B cell (primary cell): ENCODE measurements at regions not wholly inside any gene's neighbourhood (a gene's known extent, or its start where the extent isn't known, plus 50 kb on each side); places are given as distances from the start of the nearest gene placed in this dataset.

Experiments used
- ATAC-seq: fragments of 200-7000 bp; cut with Tn5 transposase; one replicate; pipeline ENCODE4 v1.10.0; 2021; ENCODE audit warnings: low read depth, mild to moderate bottlenecking, moderate number of reproducible peaks, moderate library complexity
- CTCF ChIA-PET: fragments of 350-600 bp; sonication (Branson Sonifier 250); formaldehyde crosslinking; loops from one replicate; lab custom pipeline; 2021; ENCODE audit warnings: antibody characterized with exemption, inconsistent platforms; lab: Charles Lee
- POLR2A ChIA-PET: fragments of 350-600 bp; sonication (Branson Sonifier 250); formaldehyde crosslinking; loops from one replicate; lab custom pipeline; 2021; ENCODE audit warnings: antibody characterized with exemption; lab: Charles Lee
- DNase-seq: peaks from one replicate; pipeline ENCODE4 v3.0.0; 2013
- H2AFZ ChIP-seq: 2 replicates; pipeline ENCODE4 v1.6.1; 2012; ENCODE audit warnings: mild to moderate bottlenecking, low read depth, low read length; ENCODE audit not compliant: insufficient read depth, poor library complexity, severe bottlenecking
- H3K27ac ChIP-seq, 2 donors: 1 replicate in 1 of 2; 2 replicates in 1 of 2; pipeline ENCODE4 v1.5.1; 2012 to 2013; ENCODE audit warnings: low read length in 2 of 2, mild to moderate bottlenecking in 2 of 2, moderate library complexity in 1 of 2
- H3K27me3 ChIP-seq, 4 experiments: fragments of 200-600 bp in 1 of 4; sonication (generic) in 1 of 4; replicated peaks in 1 of 4; 1 replicate in 2 of 4; 2 replicates in 2 of 4; pipeline versions ENCODE4 v1.6.1 to v1.7.0; 2013 to 2016; ENCODE audit warnings: low read length in 3 of 4, mild to moderate bottlenecking in 2 of 4, mixed read lengths in 1 of 4, moderate library complexity in 1 of 4; ENCODE audit not compliant: insufficient read depth in 4 of 4, control insufficient read depth in 3 of 4; ENCODE audit errors: control extremely low read depth in 1 of 4
- H3K36me3 ChIP-seq, 2 experiments: replicated peaks in 1 of 2; 1 replicate in 1 of 2; 2 replicates in 1 of 2; pipeline versions ENCODE4 v1.6.1 to v1.7.1; 2013; ENCODE audit warnings: low read length in 1 of 2; ENCODE audit not compliant: insufficient read depth in 2 of 2, control insufficient read depth in 1 of 2; ENCODE audit errors: control extremely low read depth in 1 of 2, extremely low read depth in 1 of 2
- H3K4me1 ChIP-seq, 2 donors: fragments of 200-600 bp in 1 of 2; sonication (generic) in 1 of 2; 1 replicate in 1 of 2; 2 replicates in 1 of 2; pipeline versions ENCODE4 v1.5.1 to v1.6.1; 2013 to 2017; ENCODE audit warnings: low read length in 2 of 2; ENCODE audit not compliant: control insufficient read depth in 2 of 2, insufficient read depth in 2 of 2
- H3K4me2 ChIP-seq: replicated peaks from 2 replicates; pipeline ENCODE3; 2012; ENCODE audit warnings: mild to moderate bottlenecking, low read depth, low read length; ENCODE audit not compliant: poor library complexity, severe bottlenecking
- H3K4me3 ChIP-seq, 5 experiments: fragments of 200-600 bp in 1 of 5; sonication (generic) in 1 of 5; 1 replicate in 3 of 5; 2 replicates in 2 of 5; pipeline versions ENCODE4 v1.5.1 to v1.7.0; 2011 to 2016; ENCODE audit warnings: low read length in 4 of 5, mild to moderate bottlenecking in 4 of 5, low read depth in 2 of 5, control low read depth in 1 of 5, moderate library complexity in 1 of 5; ENCODE audit not compliant: insufficient read depth in 1 of 5; ENCODE audit errors: control extremely low read depth in 1 of 5, extremely low read depth in 1 of 5
- H3K79me2 ChIP-seq: fragments of 200-600 bp; sonication (generic); one replicate; pipeline ENCODE4 v1.6.0; 2016; ENCODE audit warnings: low read length; ENCODE audit not compliant: control insufficient read depth, insufficient read depth
- H3K9ac ChIP-seq: fragments of 200-600 bp; sonication (generic); 2 replicates; pipeline ENCODE4 v1.6.1; 2017; ENCODE audit warnings: mild to moderate bottlenecking, low read length, moderate library complexity
- H3K9me3 ChIP-seq, 3 donors: one replicate each; pipeline versions ENCODE4 v1.6.1 to v1.7.1; 2013; ENCODE audit warnings: low read length in 2 of 3; ENCODE audit not compliant: control insufficient read depth in 2 of 3, insufficient read depth in 1 of 3; ENCODE audit errors: control extremely low read depth in 1 of 3
- H4K20me1 ChIP-seq: 2 replicates; pipeline ENCODE4 v1.6.0; 2012; ENCODE audit warnings: mild to moderate bottlenecking, low read length; ENCODE audit not compliant: insufficient read depth, control insufficient read depth, poor library complexity, severe bottlenecking
- H3K27ac Mint-ChIP-seq: one replicate; pipeline ENCODE4 v1.8.0; 2021; ENCODE audit warnings: mixed read lengths
- H3K27me3 Mint-ChIP-seq: one replicate; pipeline ENCODE4 v1.8.0; 2021; ENCODE audit warnings: mixed read lengths
- H3K4me1 Mint-ChIP-seq: one replicate; pipeline ENCODE4 v1.8.0; 2021; ENCODE audit warnings: mixed read lengths
- H3K4me3 Mint-ChIP-seq: one replicate; pipeline ENCODE4 v1.8.0; 2021; ENCODE audit warnings: mixed read lengths
- H3K9me3 Mint-ChIP-seq: one replicate; pipeline ENCODE4 v1.8.0; 2022; ENCODE audit warnings: mixed read lengths; ENCODE audit not compliant: insufficient read depth
- EZH2 ChIP-seq: IDR thresholded peaks from 2 replicates; pipeline ENCODE4 v1.6.1; 2012; ENCODE audit warnings: borderline replicate concordance, low read depth, mild to moderate bottlenecking, moderate library complexity, low read length; ENCODE audit not compliant: insufficient read depth, poor library complexity, severe bottlenecking
- WGBS: methylation state at CpG from one replicate; pipeline ENCODE4 v1.1.5; 2013; ENCODE audit warnings: missing lambda C conversion rate; ENCODE audit not compliant: insufficient coverage; 5-methylcytosine and 5-hydroxymethylcytosine counted together
- intact Hi-C: fragments of 100-400 bp; cut with micrococcal nuclease; formaldehyde crosslinking; loops from one replicate; pipeline ENCODE4 v1.10.0; 2022
- TF ChIP-seq, protein P1 (sequence below): fragments of 200-600 bp; IDR thresholded peaks from one replicate; pipeline ENCODE4 v1.8.0; 2022; ENCODE audit warnings: antibody characterized with exemption, mild to moderate bottlenecking

DNA sequence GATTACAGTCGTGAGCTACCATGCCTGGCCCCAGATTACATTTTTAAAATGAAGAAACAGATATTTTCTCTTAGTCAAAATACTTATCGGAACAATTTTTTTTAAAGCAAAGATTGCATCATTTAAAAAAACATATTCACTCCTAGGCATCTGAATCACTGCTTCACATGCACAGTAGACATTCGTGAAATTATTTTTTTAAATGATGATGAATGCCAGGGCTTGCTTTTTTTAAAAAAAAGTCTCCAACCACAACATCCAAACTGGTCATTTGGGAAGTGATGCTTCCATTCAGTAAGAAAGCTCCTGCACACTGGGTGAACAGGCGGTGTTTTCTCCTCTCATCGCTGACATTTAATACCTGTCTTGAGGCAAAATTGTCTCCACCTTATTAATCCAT is 223.0 kb upstream of the DMRT1 start:
- CTCF ChIA-PET: interaction anchor here (0.7 kb wide), 1 partner anchor 241 kb away, joined by 3 read pairs; no protein-coding TSS in a partner anchor
- H3K4me3 Mint-ChIP-seq: no peak overlapping the region

DNA sequence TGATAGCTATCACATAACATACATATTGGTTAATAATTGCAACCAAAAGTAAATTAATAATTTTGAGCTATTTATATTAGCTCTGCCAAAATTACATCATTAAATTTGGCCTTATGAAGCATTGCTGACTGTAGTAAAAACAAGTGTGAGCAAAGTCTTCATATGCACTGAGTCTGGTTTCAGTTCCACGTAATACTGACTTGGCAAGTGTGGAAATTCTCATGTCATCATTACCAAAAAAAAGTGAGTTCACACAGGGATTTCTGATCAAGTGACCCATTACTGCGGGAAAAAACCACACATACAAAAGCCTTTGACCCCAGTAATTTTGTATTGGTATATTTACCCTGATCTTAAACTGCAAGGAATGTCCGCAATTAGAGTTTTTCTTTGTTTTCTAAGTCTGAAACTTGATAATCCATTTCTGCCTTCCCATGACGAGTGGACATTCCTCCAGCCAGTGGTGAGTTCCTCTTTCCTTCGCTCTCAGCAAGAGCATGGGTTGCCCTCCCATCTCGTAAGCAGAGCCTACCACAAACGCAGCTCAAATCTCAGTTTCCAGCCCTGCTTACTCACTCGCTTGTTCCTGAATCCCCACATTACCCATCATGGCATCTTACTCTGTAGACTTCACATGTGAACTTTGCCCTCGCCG is 220.2 kb upstream of the DMRT1 start:
- Histone ChIP-seq H3K79me2 (no peaks in the 10 kb centered on the region), H3K9me3 (no peaks in the 10 kb centered on the region), H3K4me3 (no peak overlapping the region), H3K4me1 (no peaks in the 10 kb centered on the region), H3K4me2 (no peak overlapping the region), H3K27ac (no peak overlapping the region), H4K20me1 (no peaks in the 10 kb centered on the region), H2AFZ (no peak overlapping the region), H3K9ac (no peak overlapping the region), H3K36me3 (no peaks in the 10 kb centered on the region), H3K27me3 (no peaks in the 10 kb centered on the region)
- H3K4me1 Mint-ChIP-seq: no peaks in the 10 kb centered on the region
- no peak overlapping the region for H3K27ac Mint-ChIP-seq
- ChIA-PET CTCF (interaction anchor here (0.9 kb wide), 1 partner anchor 8 kb away, joined by 3 read pairs; no protein-coding TSS in a partner anchor), POLR2A (no interaction called here)
- no peak for TF ChIP-seq EZH2
- TF ChIP-seq, protein P1, sequence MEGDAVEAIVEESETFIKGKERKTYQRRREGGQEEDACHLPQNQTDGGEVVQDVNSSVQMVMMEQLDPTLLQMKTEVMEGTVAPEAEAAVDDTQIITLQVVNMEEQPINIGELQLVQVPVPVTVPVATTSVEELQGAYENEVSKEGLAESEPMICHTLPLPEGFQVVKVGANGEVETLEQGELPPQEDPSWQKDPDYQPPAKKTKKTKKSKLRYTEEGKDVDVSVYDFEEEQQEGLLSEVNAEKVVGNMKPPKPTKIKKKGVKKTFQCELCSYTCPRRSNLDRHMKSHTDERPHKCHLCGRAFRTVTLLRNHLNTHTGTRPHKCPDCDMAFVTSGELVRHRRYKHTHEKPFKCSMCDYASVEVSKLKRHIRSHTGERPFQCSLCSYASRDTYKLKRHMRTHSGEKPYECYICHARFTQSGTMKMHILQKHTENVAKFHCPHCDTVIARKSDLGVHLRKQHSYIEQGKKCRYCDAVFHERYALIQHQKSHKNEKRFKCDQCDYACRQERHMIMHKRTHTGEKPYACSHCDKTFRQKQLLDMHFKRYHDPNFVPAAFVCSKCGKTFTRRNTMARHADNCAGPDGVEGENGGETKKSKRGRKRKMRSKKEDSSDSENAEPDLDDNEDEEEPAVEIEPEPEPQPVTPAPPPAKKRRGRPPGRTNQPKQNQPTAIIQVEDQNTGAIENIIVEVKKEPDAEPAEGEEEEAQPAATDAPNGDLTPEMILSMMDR: no peak
- H3K9me3 Mint-ChIP-seq: no peaks in the 10 kb centered on the region
- H3K27me3 Mint-ChIP-seq: no peaks in the 10 kb centered on the region
- no peak overlapping the region for H3K4me3 Mint-ChIP-seq
- ATAC-seq (no peak), DNase-seq (no peak)
- WGBS: 83% methylated on average over 6 of the region's 10 CpGs
- intact Hi-C loops: no loop called here

More for the DNA sequence above, 223.0 kb upstream of the DMRT1 start:
- no peak for TF ChIP-seq EZH2
- TF ChIP-seq, protein P1: no peak
- no peaks in the 10 kb centered on the region for H4K20me1 ChIP-seq
- H3K79me2 ChIP-seq: no peaks in the 10 kb centered on the region
- H3K4me1 ChIP-seq: peaks cover 0 to 4% of the 10 kb centered on the region in 2 donors
- no peak for ATAC-seq
- H3K4me1 Mint-ChIP-seq: peaks cover 8% of the 10 kb centered on the region
- no peaks in the 10 kb centered on the region for H3K36me3 ChIP-seq
- no peak overlapping the region for H3K27ac ChIP-seq
- no peaks in the 10 kb centered on the region for H3K27me3 Mint-ChIP-seq
- H3K4me2 ChIP-seq: no peak overlapping the region
- H3K9me3 ChIP-seq: no peaks in the 10 kb centered on the region
- WGBS: 100% methylated on average over 1 of the region's 5 CpGs
- intact Hi-C loops: no loop called here
- no peak overlapping the region for H3K4me3 ChIP-seq
- H3K9ac ChIP-seq: no peak overlapping the region
- POLR2A ChIA-PET: no interaction called here
- H3K27ac Mint-ChIP-seq: no peak overlapping the region
- no peak overlapping the region for H2AFZ ChIP-seq
- H3K9me3 Mint-ChIP-seq: no peaks in the 10 kb centered on the region
- no peak for DNase-seq
- no peaks in the 10 kb centered on the region for H3K27me3 ChIP-seq
